ENCODE measurements at regions not wholly inside any gene's neighbourhood (a gene's known extent, or its start where the extent isn't known, plus 50 kb on each side); places are given as distances from the start of the nearest gene placed in this dataset.

DNA sequence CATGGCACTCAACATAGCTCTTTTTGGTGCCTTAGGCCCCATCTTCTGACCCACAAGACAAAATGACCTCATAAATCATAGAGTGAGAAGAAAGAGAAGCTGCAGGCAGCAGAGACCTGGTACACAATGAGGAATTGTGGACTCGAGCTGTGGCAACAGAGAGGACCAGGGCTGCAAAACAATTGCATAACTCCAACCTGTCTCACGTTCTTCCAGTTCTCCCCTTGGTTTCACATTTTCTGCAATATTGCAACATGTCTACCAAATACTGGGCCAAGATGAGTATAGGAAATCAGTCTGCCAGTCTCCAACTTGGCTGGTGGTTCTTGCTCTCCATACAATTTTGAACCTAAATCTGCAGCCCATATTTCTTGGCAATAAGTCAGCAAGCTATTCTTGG lies 105.3 kb downstream of the KDR start:
- no peak for TF ChIP-seq POLR2A (IDR thresholded peaks at IDR 0.05)
- TF ChIP-seq, protein P1, sequence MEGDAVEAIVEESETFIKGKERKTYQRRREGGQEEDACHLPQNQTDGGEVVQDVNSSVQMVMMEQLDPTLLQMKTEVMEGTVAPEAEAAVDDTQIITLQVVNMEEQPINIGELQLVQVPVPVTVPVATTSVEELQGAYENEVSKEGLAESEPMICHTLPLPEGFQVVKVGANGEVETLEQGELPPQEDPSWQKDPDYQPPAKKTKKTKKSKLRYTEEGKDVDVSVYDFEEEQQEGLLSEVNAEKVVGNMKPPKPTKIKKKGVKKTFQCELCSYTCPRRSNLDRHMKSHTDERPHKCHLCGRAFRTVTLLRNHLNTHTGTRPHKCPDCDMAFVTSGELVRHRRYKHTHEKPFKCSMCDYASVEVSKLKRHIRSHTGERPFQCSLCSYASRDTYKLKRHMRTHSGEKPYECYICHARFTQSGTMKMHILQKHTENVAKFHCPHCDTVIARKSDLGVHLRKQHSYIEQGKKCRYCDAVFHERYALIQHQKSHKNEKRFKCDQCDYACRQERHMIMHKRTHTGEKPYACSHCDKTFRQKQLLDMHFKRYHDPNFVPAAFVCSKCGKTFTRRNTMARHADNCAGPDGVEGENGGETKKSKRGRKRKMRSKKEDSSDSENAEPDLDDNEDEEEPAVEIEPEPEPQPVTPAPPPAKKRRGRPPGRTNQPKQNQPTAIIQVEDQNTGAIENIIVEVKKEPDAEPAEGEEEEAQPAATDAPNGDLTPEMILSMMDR (IDR thresholded peaks at IDR 0.05), result no peak

All from uterus (tissue), 2 donors.